PC-3 (cell line): ENCODE measurements at regions not wholly inside any gene's neighbourhood (a gene's known extent, or its start where the extent isn't known, plus 50 kb on each side); places are given as distances from the start of the nearest gene placed in this dataset.

Experiments used
- EZH2 ChIP-seq: fragments of 300-600 bp; sonication (generic); IDR thresholded peaks from one replicate; pipeline ENCODE4 v1.6.1; 2017; ENCODE audit warnings: antibody characterized with exemption, mild to moderate bottlenecking, low read length; ENCODE audit not compliant: unreplicated experiment
- EZH2phosphoT487 ChIP-seq: fragments of 300-600 bp; sonication (generic); IDR thresholded peaks from 2 replicates; pipeline ENCODE4 v1.6.1; 2018; ENCODE audit warnings: mild to moderate bottlenecking, antibody characterized with exemption, low read length, borderline replicate concordance
- TF ChIP-seq, protein P1 (sequence below): fragments of 300-600 bp; sonication (generic); conservative IDR thresholded peaks from 2 replicates; pipeline ENCODE4 v1.5.1; 2017; ENCODE audit warnings: antibody characterized with exemption, low read depth, mild to moderate bottlenecking, low read length

DNA sequence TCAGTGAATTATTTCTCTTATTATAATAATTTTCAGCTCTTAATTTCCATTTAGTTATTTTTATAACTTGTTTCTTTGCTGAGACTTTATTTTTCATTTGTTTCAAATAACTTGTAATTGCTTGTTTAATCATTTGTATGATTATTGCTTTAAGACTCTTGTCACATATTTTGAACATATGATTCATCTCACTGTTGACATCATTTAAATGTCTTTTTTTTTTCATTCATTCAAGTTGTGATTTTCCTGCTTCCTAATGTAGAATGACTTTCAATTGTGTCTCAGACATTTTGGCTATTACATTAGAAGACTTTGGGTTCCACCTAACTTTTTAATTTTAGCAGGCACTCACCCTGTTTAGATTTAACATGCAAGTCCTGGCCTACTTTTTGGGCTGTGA lies 234.8 kb upstream of the DIPK2B start:
- TF ChIP-seq, protein P1, sequence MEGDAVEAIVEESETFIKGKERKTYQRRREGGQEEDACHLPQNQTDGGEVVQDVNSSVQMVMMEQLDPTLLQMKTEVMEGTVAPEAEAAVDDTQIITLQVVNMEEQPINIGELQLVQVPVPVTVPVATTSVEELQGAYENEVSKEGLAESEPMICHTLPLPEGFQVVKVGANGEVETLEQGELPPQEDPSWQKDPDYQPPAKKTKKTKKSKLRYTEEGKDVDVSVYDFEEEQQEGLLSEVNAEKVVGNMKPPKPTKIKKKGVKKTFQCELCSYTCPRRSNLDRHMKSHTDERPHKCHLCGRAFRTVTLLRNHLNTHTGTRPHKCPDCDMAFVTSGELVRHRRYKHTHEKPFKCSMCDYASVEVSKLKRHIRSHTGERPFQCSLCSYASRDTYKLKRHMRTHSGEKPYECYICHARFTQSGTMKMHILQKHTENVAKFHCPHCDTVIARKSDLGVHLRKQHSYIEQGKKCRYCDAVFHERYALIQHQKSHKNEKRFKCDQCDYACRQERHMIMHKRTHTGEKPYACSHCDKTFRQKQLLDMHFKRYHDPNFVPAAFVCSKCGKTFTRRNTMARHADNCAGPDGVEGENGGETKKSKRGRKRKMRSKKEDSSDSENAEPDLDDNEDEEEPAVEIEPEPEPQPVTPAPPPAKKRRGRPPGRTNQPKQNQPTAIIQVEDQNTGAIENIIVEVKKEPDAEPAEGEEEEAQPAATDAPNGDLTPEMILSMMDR, result no peak
- TF ChIP-seq EZH2phosphoT487 (no peak), EZH2 (no peak)
